HG03342 (cell line): ENCODE measurements at regions not wholly inside any gene's neighbourhood (a gene's known extent, or its start where the extent isn't known, plus 50 kb on each side); places are given as distances from the start of the nearest gene placed in this dataset.
"Not testable (repeated sequence)": the region's sequence is repeated elsewhere in the genome, so short reads cannot be mapped to it uniquely, and the experiment has no call there.

Source experiments
- ATAC-seq: cut with Tn5 transposase; IDR thresholded peaks from one replicate; pipeline ENCODE4 v1.9.1; 2021; ENCODE audit warnings: mild to moderate bottlenecking, moderate library complexity; ENCODE audit not compliant: unreplicated experiment

- ATAC-seq: no peak
Observed at GRCh38 chr14:101301011-101301410, 260.3 kb upstream of the DIO3 start.

GRCh38 chr14:101307162-101307561 lies 254.1 kb upstream of the DIO3 start:
- not testable (repeated sequence) for ATAC-seq

DNA sequence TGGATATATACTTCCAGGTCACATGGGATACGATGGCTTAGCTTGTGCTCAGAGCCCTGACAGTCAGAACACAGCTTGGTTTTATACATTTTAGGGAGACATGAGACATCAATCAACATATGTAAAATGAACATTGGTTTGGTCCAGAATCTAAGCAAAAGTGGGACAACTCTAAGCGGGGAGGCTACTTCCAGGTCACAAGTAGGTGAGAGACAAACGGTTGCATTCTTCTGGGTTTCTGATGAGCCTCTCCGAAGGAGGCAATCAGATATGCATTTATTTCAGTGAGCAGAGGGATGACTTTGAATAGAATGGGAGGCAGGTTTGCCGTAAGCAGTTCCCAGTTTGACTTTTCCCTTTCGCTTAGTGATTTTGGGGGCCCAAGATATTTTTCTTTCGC lies 250.1 kb upstream of the DIO3 start:
- not testable (repeated sequence) for ATAC-seq

GRCh38 chr14:101313268-101313667 lies 248.0 kb upstream of the DIO3 start:
- no peak for ATAC-seq

- ATAC-seq: no peak
Observed at GRCh38 chr14:101315802-101316296, 245.4 kb upstream of the DIO3 start.

DNA sequence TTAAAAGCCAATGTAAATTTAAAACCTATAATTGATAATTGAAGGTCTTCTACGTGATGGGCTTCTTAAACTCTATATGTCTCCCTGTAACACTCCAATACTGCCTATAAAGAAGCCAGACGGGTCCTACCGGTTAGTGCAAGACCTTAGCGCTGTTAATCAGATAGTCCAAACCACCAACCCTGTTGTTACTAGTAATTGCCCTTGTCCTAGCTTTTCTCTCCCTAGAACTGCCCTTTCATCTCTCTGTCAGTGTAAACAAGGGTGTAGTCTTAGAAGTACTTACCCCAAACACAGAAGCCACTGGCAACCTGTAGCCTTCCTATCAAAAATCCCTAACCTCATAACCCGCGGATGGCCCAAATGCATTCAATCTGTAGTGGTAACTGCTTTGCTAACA lies 243.0 kb upstream of the DIO3 start:
- ATAC-seq: no peak

- ATAC-seq: no peak
Observed at GRCh38 chr14:101320396-101320795, 240.9 kb upstream of the DIO3 start.

DNA sequence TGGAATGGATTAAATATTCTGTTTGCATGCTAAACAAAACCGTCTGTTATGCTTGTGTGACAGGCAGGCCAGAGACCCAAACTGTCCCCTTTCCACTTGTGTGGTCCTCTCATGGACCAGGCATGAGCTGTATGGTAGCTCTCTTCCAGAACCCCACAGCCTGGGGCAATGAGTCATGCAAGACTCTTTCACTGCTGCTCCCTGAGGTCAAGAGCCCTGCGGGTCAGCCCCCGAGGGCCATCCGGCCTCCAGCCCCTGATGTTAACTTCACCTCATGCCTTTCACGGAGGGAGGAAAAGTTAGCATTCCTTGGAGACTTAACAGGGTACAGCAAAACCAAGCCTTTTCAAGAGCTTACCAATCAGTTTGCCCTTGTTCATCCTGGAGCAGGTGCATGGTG lies 239.1 kb upstream of the DIO3 start:
- no peak for ATAC-seq

GRCh38 chr14:101323111-101323510 lies 238.2 kb upstream of the DIO3 start:
- ATAC-seq: no peak

GRCh38 chr14:101323614-101324235 lies 237.6 kb upstream of the DIO3 start:
- not testable (repeated sequence) for ATAC-seq

DNA sequence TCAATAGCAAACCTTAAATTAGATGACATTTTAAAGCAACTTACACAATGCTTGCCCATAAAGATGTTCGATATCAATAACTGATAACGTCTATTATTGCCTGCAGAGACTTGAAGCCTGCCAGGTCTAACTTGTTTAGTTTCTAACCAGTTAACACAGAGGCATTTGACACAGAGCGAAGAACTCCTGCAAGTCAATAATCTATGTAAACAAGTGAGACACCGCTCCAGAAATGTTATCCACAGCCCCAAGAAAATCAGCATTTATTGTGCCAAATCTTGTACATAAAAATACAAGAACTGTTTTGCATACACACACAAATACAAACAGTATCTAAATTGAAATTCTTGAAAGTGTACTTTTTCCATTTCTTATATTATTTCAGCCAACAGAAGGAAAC lies 236.0 kb upstream of the DIO3 start:
- no peak for ATAC-seq

DNA sequence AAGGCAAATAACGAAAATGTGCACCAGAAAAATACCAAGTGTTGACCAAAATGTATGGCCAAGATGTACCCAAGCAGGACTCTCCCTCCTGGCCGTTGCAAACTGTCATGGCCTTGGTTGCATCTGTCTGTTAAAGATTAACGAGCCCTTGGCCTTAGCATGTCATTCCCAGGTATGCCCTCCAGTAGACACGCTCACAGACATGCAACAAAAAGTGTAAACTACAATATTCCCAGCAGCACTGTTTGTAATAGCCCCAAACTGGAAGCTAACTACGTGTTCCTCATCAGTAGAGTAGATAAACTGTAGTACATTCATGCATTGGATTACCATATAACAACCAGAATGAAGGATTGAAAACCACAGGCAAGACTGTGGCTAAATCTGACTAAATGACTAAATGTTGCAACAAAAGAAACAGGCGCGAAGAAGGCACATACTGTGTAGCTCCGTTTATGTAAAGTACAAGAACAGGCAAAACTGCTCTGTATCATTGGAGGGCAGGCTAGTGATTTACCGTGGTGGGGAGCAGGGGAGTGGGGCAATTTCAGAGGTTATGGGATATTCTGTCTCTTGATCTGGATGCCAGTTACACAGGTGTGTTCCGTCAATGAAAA lies 232.8 kb upstream of the DIO3 start:
- no peak for ATAC-seq

GRCh38 chr14:101330416-101331140 lies 230.7 kb upstream of the DIO3 start:
- ATAC-seq: no peak

DNA sequence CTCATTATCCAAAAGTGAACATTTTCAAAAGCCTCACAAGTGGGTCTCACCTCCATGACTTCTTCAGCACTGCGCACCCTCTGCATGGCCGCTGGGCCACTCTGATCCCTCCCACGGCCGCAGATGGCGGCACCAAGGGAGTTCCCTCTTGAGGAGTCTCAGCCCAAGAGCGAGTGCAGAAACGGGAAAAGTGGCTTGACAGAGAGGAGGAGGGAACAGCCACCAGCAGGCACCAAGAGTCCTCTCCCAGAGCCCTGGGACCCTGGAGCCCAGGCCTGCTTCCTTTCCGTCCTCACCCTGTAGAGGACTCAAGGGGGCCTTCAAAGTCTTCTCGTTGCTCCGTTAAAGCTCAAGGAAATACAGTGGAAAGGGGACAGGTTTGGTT lies 230.2 kb upstream of the DIO3 start:
- no peak for ATAC-seq

GRCh38 chr14:101331661-101332169 lies 229.6 kb upstream of the DIO3 start:
- no peak for ATAC-seq

- no peak for ATAC-seq
Observed at GRCh38 chr14:101332281-101332680, 229.0 kb upstream of the DIO3 start.

- ATAC-seq: no peak
Observed at GRCh38 chr14:101333335-101334280, 227.7 kb upstream of the DIO3 start.

- no peak for ATAC-seq
Observed at GRCh38 chr14:101334656-101335055, 226.6 kb upstream of the DIO3 start.

GRCh38 chr14:101335061-101335661 lies 226.1 kb upstream of the DIO3 start:
- ATAC-seq: no peak

DNA sequence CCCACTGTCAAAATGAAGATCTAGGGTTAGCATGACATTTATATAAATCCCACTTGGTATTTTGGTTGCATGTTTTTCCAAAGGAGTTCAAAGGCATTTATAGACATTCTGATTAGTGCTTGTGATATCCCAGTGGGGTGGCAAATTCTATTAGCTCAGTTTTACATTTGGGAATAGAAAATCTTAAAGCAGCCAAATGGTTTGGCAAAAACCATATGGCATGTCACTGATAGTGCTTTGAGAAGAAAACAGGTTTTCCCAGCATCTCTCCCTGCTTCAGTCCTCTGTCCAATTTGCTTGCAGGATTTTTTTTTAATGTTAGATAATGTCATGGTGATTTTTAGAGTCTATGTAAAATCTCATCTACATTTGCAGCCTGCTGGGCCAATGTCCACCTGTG lies 225.1 kb upstream of the DIO3 start:
- ATAC-seq: no peak
